Mammary epithelial cell (primary cell): ENCODE measurements at regions not wholly inside any gene's neighbourhood (a gene's known extent, or its start where the extent isn't known, plus 50 kb on each side); places are given as distances from the start of the nearest gene placed in this dataset.

Experiments
- EZH2 ChIP-seq: IDR thresholded peaks from 2 replicates; pipeline ENCODE4 v1.6.1; 2012; ENCODE audit warnings: low read length, inconsistent platforms, borderline replicate concordance
- TF ChIP-seq, protein P1 (sequence below), 2 donors: IDR thresholded peaks in 1 of 2; conservative IDR thresholded peaks in 1 of 2; 2 replicates each; pipeline ENCODE4 v1.5.1; 2011 to 2012; ENCODE audit warnings: inconsistent platforms in 2 of 2, low read length in 2 of 2, mild to moderate bottlenecking in 2 of 2, control low read depth in 1 of 2, low read depth in 1 of 2; ENCODE audit not compliant: insufficient read depth in 1 of 2; ENCODE audit errors: extremely low read depth in 1 of 2

DNA sequence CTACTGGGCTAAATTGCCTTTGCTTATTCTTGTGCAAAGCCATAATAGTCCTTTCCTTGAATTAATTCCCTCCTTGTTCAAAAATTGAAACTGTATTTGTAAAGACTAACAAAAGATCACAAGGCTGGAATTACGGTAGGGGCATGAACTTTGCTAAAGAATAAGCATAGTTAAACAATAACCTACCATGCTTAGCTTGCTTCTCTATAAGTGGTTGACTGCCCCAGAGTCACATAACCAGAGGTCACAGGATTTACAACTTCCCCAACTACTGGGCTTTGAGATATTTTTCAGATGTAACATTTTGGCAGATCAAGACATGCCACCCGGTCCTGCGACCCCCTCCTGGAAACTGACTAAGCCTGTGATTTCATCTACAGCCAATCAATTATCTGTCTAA lies 181.4 kb downstream of the GPAM start:
- no peak for TF ChIP-seq EZH2
- TF ChIP-seq, protein P1, sequence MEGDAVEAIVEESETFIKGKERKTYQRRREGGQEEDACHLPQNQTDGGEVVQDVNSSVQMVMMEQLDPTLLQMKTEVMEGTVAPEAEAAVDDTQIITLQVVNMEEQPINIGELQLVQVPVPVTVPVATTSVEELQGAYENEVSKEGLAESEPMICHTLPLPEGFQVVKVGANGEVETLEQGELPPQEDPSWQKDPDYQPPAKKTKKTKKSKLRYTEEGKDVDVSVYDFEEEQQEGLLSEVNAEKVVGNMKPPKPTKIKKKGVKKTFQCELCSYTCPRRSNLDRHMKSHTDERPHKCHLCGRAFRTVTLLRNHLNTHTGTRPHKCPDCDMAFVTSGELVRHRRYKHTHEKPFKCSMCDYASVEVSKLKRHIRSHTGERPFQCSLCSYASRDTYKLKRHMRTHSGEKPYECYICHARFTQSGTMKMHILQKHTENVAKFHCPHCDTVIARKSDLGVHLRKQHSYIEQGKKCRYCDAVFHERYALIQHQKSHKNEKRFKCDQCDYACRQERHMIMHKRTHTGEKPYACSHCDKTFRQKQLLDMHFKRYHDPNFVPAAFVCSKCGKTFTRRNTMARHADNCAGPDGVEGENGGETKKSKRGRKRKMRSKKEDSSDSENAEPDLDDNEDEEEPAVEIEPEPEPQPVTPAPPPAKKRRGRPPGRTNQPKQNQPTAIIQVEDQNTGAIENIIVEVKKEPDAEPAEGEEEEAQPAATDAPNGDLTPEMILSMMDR (conservative IDR thresholded peaks at IDR 0.05 in 1 of 2, IDR thresholded peaks at IDR 0.05 in 1 of 2; ENCODE audit: extremely low read depth in 1 of 2, insufficient read depth in 1 of 2, low read depth in 1 of 2, low read length in 2 of 2), result no peak
